HEK293 (cell line): ENCODE measurements at regions not wholly inside any gene's neighbourhood (a gene's known extent, or its start where the extent isn't known, plus 50 kb on each side); places are given as distances from the start of the nearest gene placed in this dataset.

ENCODE experiments used
- CTCF ChIA-PET: fragments of 350-600 bp; formaldehyde crosslinking; extraction: SDS; loops from one replicate; lab custom pipeline; 2021; ENCODE audit warnings: antibody characterized with exemption; lab: Yijun Ruan, JAX
- POLR2A ChIA-PET: fragments of 300-600 bp; formaldehyde crosslinking; extraction: SDS; loops from one replicate; lab custom pipeline; 2020; ENCODE audit warnings: antibody characterized with exemption, inconsistent platforms; lab: Yijun Ruan, JAX
- H3K27ac ChIP-seq: fragments of 200-500 bp; sonication (Bioruptor generic); 2 replicates; pipeline ENCODE4 v1.5.1; 2014; ENCODE audit warnings: low read depth, low read length, control low read depth, inconsistent platforms; ENCODE audit errors: extremely low read depth
- H3K36me3 ChIP-seq, 2 experiments: fragments of 200-500 bp in 1 of 2; sonication (Bioruptor generic) in 1 of 2; 1 replicate in 1 of 2; 2 replicates in 1 of 2; pipeline ENCODE4 v1.5.1; 2014 to 2017; ENCODE audit warnings: inconsistent platforms in 2 of 2, low read length in 2 of 2; ENCODE audit not compliant: control insufficient read depth in 2 of 2, insufficient read depth in 1 of 2
- H3K4me1 ChIP-seq: fragments of 200-500 bp; sonication (Bioruptor generic); 2 replicates; pipeline ENCODE4 v1.5.1; 2014; ENCODE audit warnings: mild to moderate bottlenecking, low read length, inconsistent platforms; ENCODE audit not compliant: control insufficient read depth, insufficient read depth
- H3K4me3 ChIP-seq: 2 replicates; pipeline ENCODE4 v1.5.1; 2011; ENCODE audit warnings: low read depth, mild to moderate bottlenecking, control low read depth, low read length, moderate library complexity
- H3K9me3 ChIP-seq: fragments of 200-500 bp; sonication (Bioruptor generic); 2 replicates; pipeline ENCODE4 v1.5.1; 2014; ENCODE audit warnings: low read depth, low read length, inconsistent platforms; ENCODE audit not compliant: control insufficient read depth, insufficient read depth
- BCL11B ChIP-seq: fragments of 450-650 bp; formaldehyde crosslinking; IDR thresholded peaks from 2 replicates; pipeline ENCODE4 v1.5.1; 2016; ENCODE audit warnings: low read depth, missing biosample characterization, missing genetic modification characterization
- KLF8 ChIP-seq: fragments of 450-650 bp; formaldehyde crosslinking; IDR thresholded peaks from 2 replicates; pipeline ENCODE4 v1.5.1; 2016; ENCODE audit warnings: missing biosample characterization, missing genetic modification characterization
- ZBTB20 ChIP-seq: fragments of 450-650 bp; formaldehyde crosslinking; IDR thresholded peaks from 2 replicates; pipeline ENCODE4 v1.5.1; 2016; ENCODE audit warnings: missing biosample characterization, missing genetic modification characterization
- ZNF175 ChIP-seq: fragments of 450-650 bp; formaldehyde crosslinking; IDR thresholded peaks from 2 replicates; pipeline ENCODE4 v1.5.1; 2016; ENCODE audit warnings: missing biosample characterization, missing genetic modification characterization
- ZNF202 ChIP-seq: fragments of 450-650 bp; formaldehyde crosslinking; IDR thresholded peaks from 2 replicates; pipeline ENCODE4 v1.5.1; 2016; ENCODE audit warnings: missing biosample characterization, missing genetic modification characterization, borderline replicate concordance
- ZNF239 ChIP-seq: fragments of 450-650 bp; formaldehyde crosslinking; IDR thresholded peaks from 2 replicates; pipeline ENCODE4 v1.5.1; 2016; ENCODE audit warnings: missing biosample characterization, missing genetic modification characterization
- ZNF335 ChIP-seq: fragments of 450-650 bp; formaldehyde crosslinking; conservative IDR thresholded peaks from 2 replicates; pipeline ENCODE4 v1.5.1; 2016; ENCODE audit warnings: missing biosample characterization, missing genetic modification characterization
- ZNF423 ChIP-seq: fragments of 450-650 bp; formaldehyde crosslinking; IDR thresholded peaks from 2 replicates; pipeline ENCODE4 v1.5.1; 2016; ENCODE audit warnings: missing biosample characterization, missing genetic modification characterization
- ZNF514 ChIP-seq: fragments of 450-650 bp; formaldehyde crosslinking; IDR thresholded peaks from 2 replicates; pipeline ENCODE4 v1.5.1; 2016; ENCODE audit warnings: missing biosample characterization, missing genetic modification characterization
- ZNF530 ChIP-seq: fragments of 450-650 bp; formaldehyde crosslinking; IDR thresholded peaks from 2 replicates; pipeline ENCODE4 v1.5.1; 2016; ENCODE audit warnings: low read depth, missing biosample characterization, missing genetic modification characterization
- ZNF596 ChIP-seq: fragments of 450-650 bp; IDR thresholded peaks from 2 replicates; pipeline ENCODE4 v1.5.0; 2018; ENCODE audit warnings: missing biosample characterization, mild to moderate bottlenecking, missing genetic modification characterization, moderate library complexity
- ZNF626 ChIP-seq: fragments of 450-650 bp; sonication (Bioruptor Pico); formaldehyde crosslinking; IDR thresholded peaks from 2 replicates; pipeline ENCODE4 v1.5.1; 2018; ENCODE audit warnings: missing biosample characterization, missing genetic modification characterization, inconsistent platforms
- ZNF76 ChIP-seq: fragments of 450-650 bp; formaldehyde crosslinking; IDR thresholded peaks from 2 replicates; pipeline ENCODE4; 2016; ENCODE audit warnings: low read depth, missing biosample characterization, missing genetic modification characterization, borderline replicate concordance
- ZNF830 ChIP-seq: fragments of 450-650 bp; IDR thresholded peaks from 2 replicates; pipeline ENCODE4 v1.5.0; 2018; ENCODE audit warnings: missing biosample characterization, missing genetic modification characterization, low read depth, mild to moderate bottlenecking, moderate library complexity
- ZSCAN23 ChIP-seq: fragments of 450-650 bp; formaldehyde crosslinking; IDR thresholded peaks from 2 replicates; pipeline ENCODE4 v1.5.1; 2016; ENCODE audit warnings: missing biosample characterization, missing genetic modification characterization
- TF ChIP-seq, protein P1 (sequence below): fragments of 450-650 bp; formaldehyde crosslinking; IDR thresholded peaks from 2 replicates; pipeline ENCODE4 v1.5.1; 2017; ENCODE audit warnings: missing biosample characterization, missing genetic modification characterization
- TF ChIP-seq, protein P2 (sequence below): fragments of 450-650 bp; IDR thresholded peaks from 2 replicates; pipeline ENCODE4 v1.5.1; 2018; ENCODE audit warnings: missing biosample characterization, mild to moderate bottlenecking, missing genetic modification characterization
- TF ChIP-seq, protein P3 (sequence below): fragments of 450-650 bp; formaldehyde crosslinking; IDR thresholded peaks from 2 replicates; pipeline ENCODE4 v1.5.1; 2016; ENCODE audit warnings: missing biosample characterization, missing genetic modification characterization, low read depth
- TF ChIP-seq, protein P4 (sequence below): fragments of 450-650 bp; formaldehyde crosslinking; IDR thresholded peaks from 2 replicates; pipeline ENCODE4 v1.5.1; 2017; ENCODE audit warnings: missing biosample characterization, missing genetic modification characterization
- TF ChIP-seq, protein P5 (sequence below): fragments of 450-650 bp; formaldehyde crosslinking; IDR thresholded peaks from 2 replicates; pipeline ENCODE4 v1.5.1; 2017; ENCODE audit warnings: missing biosample characterization, missing genetic modification characterization
- TF ChIP-seq, protein P6 (sequence below): fragments of 450-650 bp; formaldehyde crosslinking; IDR thresholded peaks from 2 replicates; pipeline ENCODE4 v1.5.1; 2016; ENCODE audit warnings: missing biosample characterization, missing genetic modification characterization
- TF ChIP-seq, protein P7 (sequence below): fragments of 450-650 bp; formaldehyde crosslinking; IDR thresholded peaks from 2 replicates; pipeline ENCODE4 v1.5.1; 2016; ENCODE audit warnings: missing biosample characterization, missing genetic modification characterization

DNA sequence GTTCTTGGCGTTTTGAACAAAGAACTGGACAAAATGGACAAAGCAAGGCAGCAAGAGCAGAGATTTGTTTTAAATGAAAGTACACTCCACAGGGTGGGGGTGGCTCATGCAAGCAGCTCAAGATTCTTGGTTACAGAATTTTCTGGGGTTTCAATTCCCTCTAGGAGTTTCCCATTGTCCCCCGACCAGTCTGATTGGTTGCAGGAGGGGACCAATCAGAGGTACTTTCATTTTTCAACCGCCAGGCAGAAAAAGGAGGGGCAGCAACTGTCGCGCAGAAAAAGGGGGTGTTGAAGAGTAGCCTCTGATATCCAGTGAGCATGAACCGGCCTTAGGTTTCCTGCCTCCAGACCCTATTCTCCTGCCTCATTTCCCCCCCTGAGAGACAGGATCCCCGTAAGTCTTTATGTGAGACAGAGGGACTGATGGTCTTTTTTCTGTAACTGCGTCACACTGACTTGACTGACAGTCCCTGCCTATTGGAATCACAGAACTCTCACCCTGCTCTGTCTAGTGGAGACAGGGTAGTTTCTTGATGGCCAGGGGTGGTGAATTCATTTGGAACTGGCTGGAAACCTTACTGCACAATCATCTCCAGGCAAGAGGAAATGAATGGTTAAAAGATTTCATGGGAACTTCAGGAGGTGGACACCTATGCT, 59.4 kb upstream of the ALOX12 start (continued):
- TF ChIP-seq ZNF335 (tag by site-specific recombination) (no peak), ZSCAN23 (no peak), ZNF530 (tag by site-specific recombination) (no peak), ZBTB20 (tag by site-specific recombination) (no peak), KLF8 (tag by site-specific recombination) (no peak)
- TF ChIP-seq, protein P1, sequence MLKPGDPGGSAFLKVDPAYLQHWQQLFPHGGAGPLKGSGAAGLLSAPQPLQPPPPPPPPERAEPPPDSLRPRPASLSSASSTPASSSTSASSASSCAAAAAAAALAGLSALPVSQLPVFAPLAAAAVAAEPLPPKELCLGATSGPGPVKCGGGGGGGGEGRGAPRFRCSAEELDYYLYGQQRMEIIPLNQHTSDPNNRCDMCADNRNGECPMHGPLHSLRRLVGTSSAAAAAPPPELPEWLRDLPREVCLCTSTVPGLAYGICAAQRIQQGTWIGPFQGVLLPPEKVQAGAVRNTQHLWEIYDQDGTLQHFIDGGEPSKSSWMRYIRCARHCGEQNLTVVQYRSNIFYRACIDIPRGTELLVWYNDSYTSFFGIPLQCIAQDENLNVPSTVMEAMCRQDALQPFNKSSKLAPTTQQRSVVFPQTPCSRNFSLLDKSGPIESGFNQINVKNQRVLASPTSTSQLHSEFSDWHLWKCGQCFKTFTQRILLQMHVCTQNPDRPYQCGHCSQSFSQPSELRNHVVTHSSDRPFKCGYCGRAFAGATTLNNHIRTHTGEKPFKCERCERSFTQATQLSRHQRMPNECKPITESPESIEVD (tag by site-specific recombination), result no peak
- TF ChIP-seq, all 188 proteins: peak for 0

DNA sequence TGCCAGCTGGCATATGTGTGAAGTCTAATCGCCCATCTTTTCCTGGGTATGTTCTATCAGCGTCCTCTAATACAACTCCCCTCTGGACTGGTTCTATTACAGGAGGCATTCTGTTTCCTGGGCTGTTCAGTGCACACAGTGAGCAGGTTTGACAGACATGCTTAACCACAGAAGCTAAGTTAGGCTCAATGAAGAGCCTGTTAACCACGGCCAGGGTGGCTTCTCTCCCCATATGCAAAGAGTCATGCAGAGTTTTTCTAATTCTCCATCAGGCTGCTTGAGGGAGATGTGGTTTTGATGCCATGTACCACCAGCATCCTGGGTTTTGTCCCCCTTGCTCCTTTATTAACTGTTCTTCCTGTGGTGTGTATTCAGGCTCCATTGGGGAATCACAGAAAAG, 57.2 kb upstream of the ALOX12 start:
- no peaks in the 10 kb centered on the region for H3K4me1 ChIP-seq
- ChIA-PET CTCF (interaction anchor here (0.6 to 0.8 kb wide), 2 partner anchors 21 to 66 kb away, joined by 3 to 4 read pairs; no protein-coding TSS in a partner anchor), POLR2A (no interaction called here)
- TF ChIP-seq, protein P2, sequence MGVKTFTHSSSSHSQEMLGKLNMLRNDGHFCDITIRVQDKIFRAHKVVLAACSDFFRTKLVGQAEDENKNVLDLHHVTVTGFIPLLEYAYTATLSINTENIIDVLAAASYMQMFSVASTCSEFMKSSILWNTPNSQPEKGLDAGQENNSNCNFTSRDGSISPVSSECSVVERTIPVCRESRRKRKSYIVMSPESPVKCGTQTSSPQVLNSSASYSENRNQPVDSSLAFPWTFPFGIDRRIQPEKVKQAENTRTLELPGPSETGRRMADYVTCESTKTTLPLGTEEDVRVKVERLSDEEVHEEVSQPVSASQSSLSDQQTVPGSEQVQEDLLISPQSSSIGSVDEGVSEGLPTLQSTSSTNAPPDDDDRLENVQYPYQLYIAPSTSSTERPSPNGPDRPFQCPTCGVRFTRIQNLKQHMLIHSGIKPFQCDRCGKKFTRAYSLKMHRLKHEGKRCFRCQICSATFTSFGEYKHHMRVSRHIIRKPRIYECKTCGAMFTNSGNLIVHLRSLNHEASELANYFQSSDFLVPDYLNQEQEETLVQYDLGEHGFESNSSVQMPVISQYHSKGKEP, result no peak
- TF ChIP-seq, protein P3, sequence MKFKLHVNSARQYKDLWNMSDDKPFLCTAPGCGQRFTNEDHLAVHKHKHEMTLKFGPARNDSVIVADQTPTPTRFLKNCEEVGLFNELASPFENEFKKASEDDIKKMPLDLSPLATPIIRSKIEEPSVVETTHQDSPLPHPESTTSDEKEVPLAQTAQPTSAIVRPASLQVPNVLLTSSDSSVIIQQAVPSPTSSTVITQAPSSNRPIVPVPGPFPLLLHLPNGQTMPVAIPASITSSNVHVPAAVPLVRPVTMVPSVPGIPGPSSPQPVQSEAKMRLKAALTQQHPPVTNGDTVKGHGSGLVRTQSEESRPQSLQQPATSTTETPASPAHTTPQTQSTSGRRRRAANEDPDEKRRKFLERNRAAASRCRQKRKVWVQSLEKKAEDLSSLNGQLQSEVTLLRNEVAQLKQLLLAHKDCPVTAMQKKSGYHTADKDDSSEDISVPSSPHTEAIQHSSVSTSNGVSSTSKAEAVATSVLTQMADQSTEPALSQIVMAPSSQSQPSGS (tag by site-specific recombination), result no peak
- TF ChIP-seq BCL11B (no peak), ZNF596 (no peak), ZNF423 (tag by site-specific recombination) (no peak), ZNF239 (tag by site-specific recombination) (no peak), ZNF202 (tag by site-specific recombination) (no peak), ZNF76 (tag by site-specific recombination) (no peak), ZNF175 (tag by site-specific recombination) (no peak), ZNF626 (tag by site-specific recombination) (no peak), ZNF514 (tag by site-specific recombination) (no peak), ZNF830 (tag by site-specific recombination) (no peak)
- TF ChIP-seq, protein P4, sequence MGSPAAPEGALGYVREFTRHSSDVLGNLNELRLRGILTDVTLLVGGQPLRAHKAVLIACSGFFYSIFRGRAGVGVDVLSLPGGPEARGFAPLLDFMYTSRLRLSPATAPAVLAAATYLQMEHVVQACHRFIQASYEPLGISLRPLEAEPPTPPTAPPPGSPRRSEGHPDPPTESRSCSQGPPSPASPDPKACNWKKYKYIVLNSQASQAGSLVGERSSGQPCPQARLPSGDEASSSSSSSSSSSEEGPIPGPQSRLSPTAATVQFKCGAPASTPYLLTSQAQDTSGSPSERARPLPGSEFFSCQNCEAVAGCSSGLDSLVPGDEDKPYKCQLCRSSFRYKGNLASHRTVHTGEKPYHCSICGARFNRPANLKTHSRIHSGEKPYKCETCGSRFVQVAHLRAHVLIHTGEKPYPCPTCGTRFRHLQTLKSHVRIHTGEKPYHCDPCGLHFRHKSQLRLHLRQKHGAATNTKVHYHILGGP (tag by site-specific recombination), result no peak
- TF ChIP-seq, protein P5, sequence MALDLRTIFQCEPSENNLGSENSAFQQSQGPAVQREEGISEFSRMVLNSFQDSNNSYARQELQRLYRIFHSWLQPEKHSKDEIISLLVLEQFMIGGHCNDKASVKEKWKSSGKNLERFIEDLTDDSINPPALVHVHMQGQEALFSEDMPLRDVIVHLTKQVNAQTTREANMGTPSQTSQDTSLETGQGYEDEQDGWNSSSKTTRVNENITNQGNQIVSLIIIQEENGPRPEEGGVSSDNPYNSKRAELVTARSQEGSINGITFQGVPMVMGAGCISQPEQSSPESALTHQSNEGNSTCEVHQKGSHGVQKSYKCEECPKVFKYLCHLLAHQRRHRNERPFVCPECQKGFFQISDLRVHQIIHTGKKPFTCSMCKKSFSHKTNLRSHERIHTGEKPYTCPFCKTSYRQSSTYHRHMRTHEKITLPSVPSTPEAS (tag by site-specific recombination), result no peak
- TF ChIP-seq, protein P6, sequence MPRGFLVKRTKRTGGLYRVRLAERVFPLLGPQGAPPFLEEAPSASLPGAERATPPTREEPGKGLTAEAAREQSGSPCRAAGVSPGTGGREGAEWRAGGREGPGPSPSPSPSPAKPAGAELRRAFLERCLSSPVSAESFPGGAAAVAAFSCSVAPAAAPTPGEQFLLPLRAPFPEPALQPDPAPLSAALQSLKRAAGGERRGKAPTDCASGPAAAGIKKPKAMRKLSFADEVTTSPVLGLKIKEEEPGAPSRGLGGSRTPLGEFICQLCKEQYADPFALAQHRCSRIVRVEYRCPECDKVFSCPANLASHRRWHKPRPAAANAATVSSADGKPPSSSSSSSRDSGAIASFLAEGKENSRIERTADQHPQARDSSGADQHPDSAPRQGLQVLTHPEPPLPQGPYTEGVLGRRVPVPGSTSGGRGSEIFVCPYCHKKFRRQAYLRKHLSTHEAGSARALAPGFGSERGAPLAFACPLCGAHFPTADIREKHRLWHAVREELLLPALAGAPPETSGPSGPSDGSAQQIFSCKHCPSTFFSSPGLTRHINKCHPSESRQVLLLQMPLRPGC (tag by site-specific recombination), result no peak
- TF ChIP-seq, protein P7, sequence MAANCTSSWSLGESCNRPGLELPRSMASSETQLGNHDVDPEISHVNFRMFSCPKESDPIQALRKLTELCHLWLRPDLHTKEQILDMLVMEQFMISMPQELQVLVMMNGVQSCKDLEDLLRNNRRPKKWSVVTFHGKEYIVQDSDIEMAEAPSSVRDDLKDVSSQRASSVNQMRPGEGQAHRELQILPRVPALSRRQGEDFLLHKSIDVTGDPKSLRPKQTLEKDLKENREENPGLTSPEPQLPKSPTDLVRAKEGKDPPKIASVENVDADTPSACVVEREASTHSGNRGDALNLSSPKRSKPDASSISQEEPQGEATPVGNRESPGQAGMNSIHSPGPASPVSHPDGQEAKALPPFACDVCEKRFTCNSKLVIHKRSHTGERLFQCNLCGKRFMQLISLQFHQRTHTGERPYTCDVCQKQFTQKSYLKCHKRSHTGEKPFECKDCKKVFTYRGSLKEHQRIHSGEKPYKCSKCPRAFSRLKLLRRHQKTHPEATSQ, result no peak
- H3K27ac ChIP-seq, result no peak overlapping the region
- no peaks in the 10 kb centered on the region for H3K36me3 ChIP-seq
- H3K9me3 ChIP-seq, result no peaks in the 10 kb centered on the region
- H3K4me3 ChIP-seq, result no peak overlapping the region
